ENCODE measurements at regions not wholly inside any gene's neighbourhood (a gene's known extent, or its start where the extent isn't known, plus 50 kb on each side); places are given as distances from the start of the nearest gene placed in this dataset.
"Not testable (repeated sequence)": the region's sequence is repeated elsewhere in the genome, so short reads cannot be mapped to it uniquely, and the experiment has no call there.

DNA sequence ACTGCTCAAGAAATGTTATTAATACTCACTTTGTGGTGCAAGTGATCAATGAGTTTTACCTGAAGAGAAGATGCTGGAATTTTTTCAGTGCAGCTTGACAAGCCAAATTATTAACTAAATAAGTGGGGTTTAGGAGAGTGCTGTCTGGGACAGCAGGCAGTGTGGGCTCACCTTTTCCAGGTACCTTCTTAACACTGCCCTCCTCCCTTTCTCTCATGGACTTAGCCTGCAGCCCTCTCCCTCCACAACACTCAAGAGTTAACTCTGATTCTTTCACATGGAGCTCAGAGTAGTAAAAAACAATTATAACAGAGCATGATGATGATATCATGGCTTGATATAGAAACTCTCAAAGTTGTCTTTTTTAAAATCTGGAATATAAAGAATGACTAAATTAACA, 404.8 kb upstream of the SLC30A5 start:
- no peak for DNase-seq (ENCODE audit: extremely low read depth in 1 of 2, low read depth in 1 of 2)

GRCh38 chr5:68691874-68692273, 401.9 kb upstream of the SLC30A5 start:
- not testable (repeated sequence) for DNase-seq (ENCODE audit: extremely low read depth in 1 of 2, low read depth in 1 of 2)

- DNase-seq (ENCODE audit: extremely low read depth in 1 of 2, low read depth in 1 of 2): no peak
These were observed 395.5 kb upstream of the SLC30A5 start for GRCh38 chr5:68698025-68698940.

- no peak for DNase-seq (ENCODE audit: extremely low read depth in 1 of 2, low read depth in 1 of 2)
These were observed 393.8 kb upstream of the SLC30A5 start for GRCh38 chr5:68699966-68700365.

DNA sequence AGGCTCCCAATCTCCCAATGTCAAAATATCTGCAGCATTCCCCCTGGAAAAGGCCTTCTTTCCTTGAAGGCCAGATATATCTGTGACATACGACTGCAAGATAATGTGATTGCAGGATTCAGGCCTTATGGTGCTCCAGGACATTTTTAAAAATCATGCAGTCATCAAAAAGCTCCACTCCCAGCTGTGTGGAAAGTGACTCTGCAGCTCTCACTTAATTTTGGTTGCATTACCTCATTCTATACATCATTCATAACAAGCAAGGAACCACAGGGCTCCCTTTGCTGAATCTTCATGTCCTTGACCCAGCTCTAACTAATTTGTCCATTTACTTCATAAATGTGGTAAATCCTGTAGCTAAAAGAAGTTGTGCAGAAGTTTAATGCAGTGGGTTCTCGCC, 386.2 kb upstream of the SLC30A5 start:
- DNase-seq (ENCODE audit: extremely low read depth in 1 of 2, low read depth in 1 of 2): no peak

DNA sequence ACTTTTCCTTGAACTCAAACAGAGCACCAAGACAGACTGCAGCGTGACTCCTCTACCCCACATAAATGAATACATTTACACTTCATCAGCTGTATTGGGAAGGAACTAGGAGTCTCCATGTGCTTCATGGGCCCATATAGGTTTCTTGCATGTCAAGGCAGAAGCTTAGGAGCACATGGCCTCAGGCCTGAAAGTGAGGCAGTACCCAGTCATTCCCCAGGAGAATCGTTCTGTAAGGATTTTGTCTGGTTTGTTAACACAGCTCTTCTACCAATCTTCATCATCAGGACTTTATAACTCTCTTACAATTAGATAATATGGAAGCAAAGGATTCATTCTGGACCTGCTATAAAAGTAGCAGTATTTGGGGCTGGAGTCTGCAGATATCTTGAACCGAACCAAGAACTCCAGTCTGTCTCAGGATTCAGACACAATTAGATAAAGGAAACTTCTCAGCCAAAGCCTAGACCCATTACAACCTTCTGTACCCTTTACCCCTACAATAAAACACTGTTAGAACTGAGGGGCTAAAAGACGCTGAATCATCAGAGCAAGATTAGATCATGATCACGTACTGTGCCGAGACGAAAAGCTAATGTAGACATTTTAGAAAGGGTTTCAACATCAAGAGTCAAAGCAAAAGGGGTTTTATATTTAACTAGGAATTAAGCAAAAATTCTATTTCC, 385.5 kb upstream of the SLC30A5 start:
- DNase-seq (ENCODE audit: extremely low read depth in 1 of 2, low read depth in 1 of 2): no peak

- no peak for DNase-seq (ENCODE audit: extremely low read depth in 1 of 2, low read depth in 1 of 2)
These were observed 385.0 kb upstream of the SLC30A5 start for GRCh38 chr5:68708842-68709170.

DNA sequence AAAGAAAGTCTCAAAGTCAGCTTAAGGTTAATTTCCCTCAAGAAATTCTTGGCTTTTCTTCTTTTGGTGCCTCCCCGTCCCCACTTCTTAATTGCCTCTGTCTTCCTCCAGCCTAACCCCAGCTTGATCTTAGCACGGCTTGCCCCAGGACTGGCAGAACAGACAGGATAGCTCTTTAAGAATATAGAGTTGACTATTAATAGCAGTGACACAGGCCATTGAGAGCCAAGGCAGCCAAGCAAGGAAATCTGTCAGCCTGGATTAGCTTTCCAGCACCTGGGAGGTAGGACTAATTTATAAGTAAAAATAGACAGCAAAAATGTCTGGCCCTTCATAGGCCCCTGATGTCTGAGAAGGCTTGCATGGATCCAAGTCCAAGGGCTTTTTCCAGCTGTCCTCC, 384.6 kb upstream of the SLC30A5 start:
- no peak for DNase-seq (ENCODE audit: extremely low read depth in 1 of 2, low read depth in 1 of 2)

- DNase-seq (ENCODE audit: extremely low read depth in 1 of 2, low read depth in 1 of 2): no peak
These were observed 383.3 kb upstream of the SLC30A5 start for GRCh38 chr5:68710514-68710913.

GRCh38 chr5:68711293-68712200, 382.3 kb upstream of the SLC30A5 start:
- DNase-seq (ENCODE audit: extremely low read depth in 1 of 2, low read depth in 1 of 2): no peak

DNA sequence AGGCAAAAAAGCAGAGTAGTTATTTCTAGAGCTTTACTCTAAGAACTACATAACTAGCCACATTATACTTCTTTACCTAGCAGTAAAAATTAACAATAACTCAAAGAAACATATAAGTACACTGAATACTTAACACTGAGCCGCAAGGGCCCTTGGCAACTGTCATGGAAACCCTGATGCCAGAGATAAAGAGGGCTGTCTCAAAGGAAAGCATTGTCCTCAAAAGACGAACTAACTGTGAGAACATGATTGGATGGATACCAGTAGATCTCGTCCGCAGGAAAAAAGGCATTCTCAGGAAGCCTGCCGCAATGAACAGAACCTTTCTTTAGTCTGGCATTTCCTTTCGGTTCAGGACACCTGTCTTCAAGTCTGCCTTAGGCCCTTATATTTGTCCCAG, 379.0 kb upstream of the SLC30A5 start:
- no peak for DNase-seq (ENCODE audit: extremely low read depth in 1 of 2, low read depth in 1 of 2)

- DNase-seq (ENCODE audit: extremely low read depth in 1 of 2, low read depth in 1 of 2): no peak
These were observed 372.8 kb upstream of the SLC30A5 start for GRCh38 chr5:68720884-68721610.

DNA sequence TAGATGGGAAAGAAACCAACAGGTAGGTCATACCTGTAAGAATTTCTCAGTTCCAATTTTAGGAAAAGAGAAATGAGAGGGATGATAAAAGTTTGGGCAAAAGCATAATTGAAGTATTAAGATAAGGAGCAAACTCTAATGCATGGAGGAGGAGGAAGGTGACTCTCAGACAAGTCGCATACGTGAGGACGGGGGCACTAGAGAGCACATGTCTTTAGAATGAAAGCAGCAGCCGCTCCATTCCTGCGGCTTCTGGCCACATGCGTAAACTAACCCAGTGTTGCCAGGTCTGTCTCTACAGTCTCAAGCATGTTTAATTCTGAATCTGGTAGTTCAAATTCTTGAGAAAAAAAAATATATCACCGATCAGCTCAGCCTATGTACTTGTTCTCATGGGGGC, 371.5 kb upstream of the SLC30A5 start:
- no peak for DNase-seq (ENCODE audit: extremely low read depth in 1 of 2, low read depth in 1 of 2)

DNA sequence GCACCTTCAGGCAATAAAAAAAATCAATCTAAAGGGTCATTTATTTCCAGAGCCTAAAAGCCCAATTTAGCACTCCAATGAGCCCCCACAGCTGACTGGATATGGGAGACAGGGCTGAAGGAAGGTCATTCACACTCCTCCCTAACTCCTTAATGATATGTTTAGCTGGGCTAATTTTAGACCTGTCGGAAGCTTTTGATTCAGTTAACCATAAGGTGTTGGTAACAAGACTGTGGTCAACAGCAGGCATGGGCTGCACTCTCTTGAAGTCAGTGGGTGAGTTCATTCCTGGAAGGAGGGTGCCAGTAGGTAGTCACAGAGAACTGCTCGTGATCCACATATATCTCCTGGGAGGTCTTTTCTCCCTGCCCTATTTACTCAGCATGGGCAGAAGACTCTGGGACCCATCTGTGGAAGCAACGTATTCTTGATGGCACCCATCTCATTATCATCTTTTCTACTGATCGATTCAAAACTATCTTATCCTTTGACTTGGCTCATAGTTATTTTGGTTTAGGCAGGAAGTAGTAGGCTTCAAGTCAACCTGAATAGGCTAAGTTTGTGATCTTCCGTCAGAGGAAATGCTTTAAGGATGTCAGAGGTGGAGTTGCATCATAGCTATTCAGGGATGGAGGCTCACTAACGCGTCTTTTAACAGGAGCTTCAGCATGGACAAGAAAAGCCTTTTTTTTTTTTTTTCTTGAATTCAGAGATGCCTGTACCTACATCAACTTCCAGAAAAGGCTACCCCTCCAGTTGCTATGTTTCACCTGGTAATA, 367.7 kb upstream of the SLC30A5 start:
- DNase-seq (ENCODE audit: extremely low read depth in 1 of 2, low read depth in 1 of 2): no peak

- no peak for DNase-seq (ENCODE audit: extremely low read depth in 1 of 2, low read depth in 1 of 2)
These were observed 365.9 kb upstream of the SLC30A5 start for GRCh38 chr5:68727931-68728330.

DNA sequence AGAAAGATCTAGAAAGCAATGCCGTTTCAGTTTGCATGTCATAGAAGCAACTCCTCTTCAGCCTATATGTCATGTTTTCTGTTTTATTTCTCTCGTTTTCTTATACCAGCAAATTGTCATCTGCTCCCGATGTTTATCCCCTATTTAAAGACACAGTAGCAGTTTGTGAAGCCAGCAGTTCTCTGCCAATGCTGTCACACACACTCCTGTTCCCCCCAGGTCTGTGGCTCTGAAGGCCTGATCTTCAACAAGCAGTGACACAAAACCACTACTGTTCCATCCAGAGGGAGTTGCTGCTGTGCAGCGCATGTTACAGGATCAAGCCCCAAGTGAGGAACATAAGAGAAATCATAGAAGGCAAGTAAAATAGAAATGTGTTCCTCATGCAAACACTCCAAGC, 364.1 kb upstream of the SLC30A5 start:
- DNase-seq (ENCODE audit: extremely low read depth in 1 of 2, low read depth in 1 of 2): no peak

DNA sequence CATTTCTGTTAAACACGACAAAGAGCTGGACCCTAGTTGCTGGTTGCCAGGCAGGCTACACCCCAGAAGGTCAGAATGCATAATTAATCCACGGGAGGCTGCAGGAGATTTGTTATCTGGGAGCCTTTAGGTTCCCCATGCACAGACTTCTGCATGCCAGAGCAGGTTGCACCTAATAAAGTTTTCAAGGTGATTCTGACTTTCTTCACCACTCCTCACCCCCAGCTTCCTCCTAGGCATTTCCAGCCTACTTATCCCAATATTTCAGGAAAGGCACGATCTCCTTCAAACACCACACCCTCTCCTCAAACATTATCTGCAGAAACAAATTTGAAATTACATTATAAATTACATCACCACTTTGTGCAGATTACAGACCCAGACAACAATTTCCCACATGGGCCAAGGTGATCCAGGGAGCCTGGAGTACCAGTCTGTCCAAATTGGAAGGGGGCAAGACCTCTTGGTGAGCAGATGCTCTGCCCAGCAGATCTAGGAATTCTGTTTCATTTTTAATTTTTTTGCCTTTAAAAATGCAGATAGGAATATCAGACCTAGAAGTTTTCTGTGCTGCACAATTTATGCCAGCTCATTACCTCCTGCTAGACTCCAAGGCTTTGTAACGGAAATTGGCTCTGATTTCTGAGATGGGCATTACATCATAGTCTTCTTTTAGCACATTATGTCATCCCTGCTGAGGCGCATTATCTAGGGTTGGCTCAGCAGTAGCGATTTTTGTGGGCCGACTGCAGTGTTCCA, 363.4 kb upstream of the SLC30A5 start:
- DNase-seq (ENCODE audit: extremely low read depth in 1 of 2, low read depth in 1 of 2): no peak

DNA sequence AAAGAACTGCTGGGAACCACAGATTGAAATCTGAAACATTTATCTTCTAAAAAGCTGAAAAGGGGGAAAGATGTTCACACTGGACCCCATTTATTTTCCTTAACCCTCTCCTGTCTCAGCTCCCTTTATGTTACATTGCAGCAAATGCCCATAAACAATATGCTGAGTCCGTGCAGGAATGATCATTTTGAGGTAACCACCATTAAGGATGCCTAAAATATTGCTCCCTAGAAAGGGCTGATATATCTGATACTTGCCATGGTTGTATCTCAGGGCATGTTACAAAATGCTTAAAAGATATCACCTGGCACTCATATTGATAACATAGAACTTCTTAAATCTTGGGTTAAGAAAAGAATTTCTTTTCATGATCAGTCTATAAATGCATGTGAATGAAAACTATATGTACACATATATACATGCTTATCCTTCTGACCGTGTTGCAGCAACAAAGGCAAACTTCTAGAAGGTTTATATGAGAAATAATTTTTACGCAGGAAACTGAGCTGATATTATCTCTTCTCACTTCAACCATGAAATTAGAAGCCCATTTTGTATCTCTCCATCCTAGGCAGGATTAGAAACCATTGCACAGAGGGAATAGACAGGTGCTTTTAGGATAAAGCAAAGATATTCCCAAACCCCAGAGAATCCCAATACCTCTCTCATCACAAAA, 362.7 kb upstream of the SLC30A5 start:
- no peak for DNase-seq (ENCODE audit: extremely low read depth in 1 of 2, low read depth in 1 of 2)

GRCh38 chr5:68732251-68732650, 361.6 kb upstream of the SLC30A5 start:
- DNase-seq (ENCODE audit: extremely low read depth in 1 of 2, low read depth in 1 of 2): no peak
